NCI-H510A (cell line): ENCODE measurements at regions not wholly inside any gene's neighbourhood (a gene's known extent, or its start where the extent isn't known, plus 50 kb on each side); places are given as distances from the start of the nearest gene placed in this dataset.

ENCODE experiments used
- DNase-seq: peaks from one replicate; lab custom pipeline; 2025; lab: John Stamatoyannopoulos, UW

GRCh38 chr7:26553582-26553981, 261.9 kb downstream of the SNX10 start:
- no peak for DNase-seq

GRCh38 chr7:26554952-26555351, 263.3 kb downstream of the SNX10 start:
- DNase-seq = no peak

GRCh38 chr7:26556061-26556881, 264.6 kb downstream of the SNX10 start:
- DNase-seq = peak; percentile 40

GRCh38 chr7:26560526-26561256, 269.0 kb downstream of the SNX10 start:
- DNase-seq = no peak

- DNase-seq = no peak
Observed at GRCh38 chr7:26562841-26563240, 271.2 kb downstream of the SNX10 start.

GRCh38 chr7:26563406-26563805, 271.7 kb downstream of the SNX10 start:
- DNase-seq = no peak

- DNase-seq = no peak
Observed at GRCh38 chr7:26567266-26567665, 275.6 kb downstream of the SNX10 start.

- DNase-seq = no peak
Observed at GRCh38 chr7:26574476-26574875, 282.8 kb downstream of the SNX10 start.

GRCh38 chr7:26580064-26580591, 284.3 kb downstream of the SKAP2 start:
- no peak for DNase-seq

- no peak for DNase-seq
Observed at GRCh38 chr7:26580711-26581110, 283.7 kb downstream of the SKAP2 start.

GRCh38 chr7:26583094-26583648, 281.2 kb downstream of the SKAP2 start:
- peak; percentile 88 for DNase-seq

GRCh38 chr7:26584326-26584725, 280.1 kb downstream of the SKAP2 start:
- DNase-seq = no peak

- no peak for DNase-seq
Observed at GRCh38 chr7:26584987-26585665, 279.3 kb downstream of the SKAP2 start.

GRCh38 chr7:26587536-26587935, 276.9 kb downstream of the SKAP2 start:
- DNase-seq = no peak

GRCh38 chr7:26588511-26588910, 275.9 kb downstream of the SKAP2 start:
- DNase-seq = peak; percentile 19

GRCh38 chr7:26590709-26591108, 273.7 kb downstream of the SKAP2 start:
- DNase-seq = no peak

GRCh38 chr7:26592011-26592410, 272.4 kb downstream of the SKAP2 start:
- no peak for DNase-seq

- DNase-seq = no peak
Observed at GRCh38 chr7:26593393-26593792, 271.0 kb downstream of the SKAP2 start.

GRCh38 chr7:26593896-26594295, 270.5 kb downstream of the SKAP2 start:
- no peak for DNase-seq

GRCh38 chr7:26594553-26594952, 269.8 kb downstream of the SKAP2 start:
- no peak for DNase-seq

- DNase-seq = no peak
Observed at GRCh38 chr7:26598867-26599266, 265.5 kb downstream of the SKAP2 start.

- no peak for DNase-seq
Observed at GRCh38 chr7:26599982-26600381, 264.4 kb downstream of the SKAP2 start.
